Mucosa of descending colon (tissue), 3 donors: ENCODE measurements at regions not wholly inside any gene's neighbourhood (a gene's known extent, or its start where the extent isn't known, plus 50 kb on each side); places are given as distances from the start of the nearest gene placed in this dataset.
A peak's percentile ranks its signal among the peaks of the same experiment; 100 is the strongest.

Source experiments
- ATAC-seq: fragments of 200-7000 bp; cut with Tn5 transposase; one replicate; pipeline ENCODE4 v1.9.1; 2020; ENCODE audit warnings: mild to moderate bottlenecking, moderate library complexity
- DNase-seq, 3 donors: peaks; one replicate each; pipeline ENCODE4 v3.0.0-alpha.2; 2020
- H3K36me3 ChIP-seq: fragments of 200-600 bp; one replicate; pipeline ENCODE4 v1.8.0; 2021; ENCODE audit warnings: low read depth, mild to moderate bottlenecking
- H3K4me1 ChIP-seq: fragments of 200-600 bp; one replicate; pipeline ENCODE4 v1.8.0; 2021; ENCODE audit warnings: low read depth, mild to moderate bottlenecking
- H3K4me3 ChIP-seq: fragments of 200-600 bp; one replicate; pipeline ENCODE4 v1.8.0; 2021; ENCODE audit warnings: mild to moderate bottlenecking
- H3K9me3 ChIP-seq: fragments of 200-600 bp; one replicate; pipeline ENCODE4 v1.8.0; 2021; ENCODE audit warnings: mild to moderate bottlenecking
- intact Hi-C, 2 donors: fragments of 100-400 bp; cut with DNase I in 1 of 2; cut with micrococcal nuclease in 1 of 2; formaldehyde crosslinking; loops; one replicate each; pipeline versions ENCODE4 v1.11.0 to v1.11.1; 2022; cut with DNase I, micrococcal nuclease
- TF ChIP-seq, protein P1 (sequence below): fragments of 200-600 bp; IDR thresholded peaks from one replicate; pipeline ENCODE4 v1.8.0; 2022; ENCODE audit warnings: antibody characterized with exemption, mild to moderate bottlenecking
- donor health status: DM: no; HTN: no; CAD: no; lungs with moderate emphysema.
- donor health status: DM: no; HTN: no; CAD: no.
- donor health status: DM: no; HTN: yes; CAD: no.

DNA sequence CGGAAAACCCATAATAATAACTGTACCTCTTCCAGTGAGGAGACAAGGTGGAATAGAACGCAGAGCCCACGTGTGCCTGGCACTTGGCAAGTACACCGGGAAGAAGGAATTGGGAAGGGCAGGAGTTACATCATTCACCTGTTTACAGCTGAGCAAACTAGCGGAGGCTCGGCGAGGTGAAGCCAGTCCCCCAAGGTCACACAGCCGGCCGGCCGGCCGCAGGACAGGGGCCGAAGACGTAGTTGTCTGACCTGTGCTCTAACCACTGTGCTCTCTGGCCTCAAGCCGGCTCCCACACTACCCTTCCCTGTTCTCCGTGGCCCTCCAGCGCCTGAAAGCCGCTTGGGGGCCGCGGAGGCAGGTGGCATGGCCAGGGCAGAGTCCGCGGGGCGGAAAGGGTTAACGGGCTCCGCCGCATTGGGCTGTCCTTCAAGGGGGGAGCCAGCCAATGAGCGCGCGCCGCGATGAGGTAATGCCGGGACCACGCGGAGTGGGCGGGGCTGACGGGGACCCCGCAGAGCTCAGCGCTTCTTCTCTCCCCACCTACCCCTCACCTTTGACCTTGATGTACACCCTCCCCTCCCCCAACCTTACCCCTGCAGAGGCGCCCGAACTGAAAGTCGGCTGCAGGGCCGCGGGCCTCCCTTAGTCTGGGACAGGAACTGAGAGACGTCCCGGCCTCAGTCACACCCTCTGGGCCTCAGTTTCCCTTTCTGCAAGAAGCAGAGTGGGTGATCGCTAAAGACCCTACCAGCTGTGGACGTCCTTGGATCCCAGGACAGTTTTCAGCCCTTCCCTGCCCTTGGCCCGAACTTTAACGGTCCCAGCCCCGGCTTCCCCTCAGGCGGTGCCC is 125.1 kb downstream of the C9orf50 start:
- no peaks in the 10 kb centered on the region for H3K36me3 ChIP-seq
- peak; percentile 94 to 98 (median 97) for DNase-seq
- peaks cover 40% of the 10 kb centered on the region for H3K4me1 ChIP-seq
- no peaks in the 10 kb centered on the region for H3K9me3 ChIP-seq
- TF ChIP-seq, protein P1, sequence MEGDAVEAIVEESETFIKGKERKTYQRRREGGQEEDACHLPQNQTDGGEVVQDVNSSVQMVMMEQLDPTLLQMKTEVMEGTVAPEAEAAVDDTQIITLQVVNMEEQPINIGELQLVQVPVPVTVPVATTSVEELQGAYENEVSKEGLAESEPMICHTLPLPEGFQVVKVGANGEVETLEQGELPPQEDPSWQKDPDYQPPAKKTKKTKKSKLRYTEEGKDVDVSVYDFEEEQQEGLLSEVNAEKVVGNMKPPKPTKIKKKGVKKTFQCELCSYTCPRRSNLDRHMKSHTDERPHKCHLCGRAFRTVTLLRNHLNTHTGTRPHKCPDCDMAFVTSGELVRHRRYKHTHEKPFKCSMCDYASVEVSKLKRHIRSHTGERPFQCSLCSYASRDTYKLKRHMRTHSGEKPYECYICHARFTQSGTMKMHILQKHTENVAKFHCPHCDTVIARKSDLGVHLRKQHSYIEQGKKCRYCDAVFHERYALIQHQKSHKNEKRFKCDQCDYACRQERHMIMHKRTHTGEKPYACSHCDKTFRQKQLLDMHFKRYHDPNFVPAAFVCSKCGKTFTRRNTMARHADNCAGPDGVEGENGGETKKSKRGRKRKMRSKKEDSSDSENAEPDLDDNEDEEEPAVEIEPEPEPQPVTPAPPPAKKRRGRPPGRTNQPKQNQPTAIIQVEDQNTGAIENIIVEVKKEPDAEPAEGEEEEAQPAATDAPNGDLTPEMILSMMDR = no peak
- intact Hi-C loops = no loop called here
- peak overlapping the region; percentile 27 for H3K4me3 ChIP-seq
- peak; percentile 84 for ATAC-seq

DNA sequence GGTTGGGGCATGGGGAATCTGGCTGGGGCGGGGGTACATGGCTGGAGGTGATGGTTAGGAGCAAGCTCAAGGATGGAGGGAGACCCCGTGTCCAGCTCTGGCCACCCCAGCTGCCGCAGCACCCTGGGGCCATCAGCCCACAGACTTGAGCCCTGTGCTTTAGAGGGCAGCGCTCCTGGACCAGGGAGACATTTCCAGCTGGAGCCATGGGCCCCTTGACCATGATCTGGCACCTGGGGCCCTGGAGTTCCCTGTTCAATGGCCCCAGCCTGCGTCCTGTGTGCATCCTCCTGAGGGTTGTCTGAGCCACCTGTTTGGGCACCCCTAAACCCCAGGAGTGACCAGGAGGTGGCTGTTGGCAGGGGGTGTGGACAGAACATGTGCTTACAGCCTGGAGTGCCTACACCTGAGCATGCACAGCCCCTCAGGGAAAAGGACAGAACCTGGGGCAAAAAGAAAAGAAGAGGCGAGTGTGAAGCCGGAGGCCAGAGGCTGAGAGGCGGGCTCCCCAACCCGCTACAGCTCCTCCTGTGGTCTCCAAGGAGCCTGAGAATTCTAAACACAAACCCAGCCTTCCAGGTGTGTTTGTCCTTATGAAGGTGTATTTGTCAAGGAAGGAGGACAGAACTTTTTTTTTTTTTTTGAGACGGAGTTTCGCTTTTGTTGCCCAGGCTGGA is 126.7 kb downstream of the C9orf50 start:
- TF ChIP-seq, protein P1 = no peak
- ATAC-seq = peak; percentile 34
- Histone ChIP-seq H3K36me3 (no peaks in the 10 kb centered on the region), H3K4me1 (peaks cover 56% of the 10 kb centered on the region), H3K4me3 (peak overlapping the region; percentile 27), H3K9me3 (no peaks in the 10 kb centered on the region)
- peak; percentile 51 to 59 (median 51) for DNase-seq
- intact Hi-C loops = no loop called here

DNA sequence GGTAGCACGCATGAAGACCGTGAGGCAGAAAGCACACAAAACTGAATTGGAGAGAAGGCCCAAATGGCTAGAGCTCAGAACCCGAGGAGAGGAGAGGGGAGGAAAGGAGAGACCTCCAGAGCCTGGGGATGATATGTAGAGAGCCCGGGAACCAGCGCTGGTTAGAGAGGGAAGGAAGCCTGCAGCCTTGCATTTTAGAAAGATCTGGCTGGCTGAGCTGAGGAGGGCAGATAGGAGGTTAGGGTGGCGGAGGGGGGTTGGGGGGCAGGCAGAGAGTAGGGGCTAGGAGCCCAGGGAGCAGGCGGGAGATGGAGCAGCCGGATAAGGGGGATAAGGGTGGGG is 127.2 kb downstream of the C9orf50 start:
- Histone ChIP-seq H3K36me3 (no peaks in the 10 kb centered on the region), H3K4me1 (peaks cover 61% of the 10 kb centered on the region), H3K4me3 (no peak overlapping the region), H3K9me3 (no peaks in the 10 kb centered on the region)
- no peak for ATAC-seq
- DNase-seq = no peak
- TF ChIP-seq, protein P1 = no peak
- intact Hi-C loops = no loop called here

DNA sequence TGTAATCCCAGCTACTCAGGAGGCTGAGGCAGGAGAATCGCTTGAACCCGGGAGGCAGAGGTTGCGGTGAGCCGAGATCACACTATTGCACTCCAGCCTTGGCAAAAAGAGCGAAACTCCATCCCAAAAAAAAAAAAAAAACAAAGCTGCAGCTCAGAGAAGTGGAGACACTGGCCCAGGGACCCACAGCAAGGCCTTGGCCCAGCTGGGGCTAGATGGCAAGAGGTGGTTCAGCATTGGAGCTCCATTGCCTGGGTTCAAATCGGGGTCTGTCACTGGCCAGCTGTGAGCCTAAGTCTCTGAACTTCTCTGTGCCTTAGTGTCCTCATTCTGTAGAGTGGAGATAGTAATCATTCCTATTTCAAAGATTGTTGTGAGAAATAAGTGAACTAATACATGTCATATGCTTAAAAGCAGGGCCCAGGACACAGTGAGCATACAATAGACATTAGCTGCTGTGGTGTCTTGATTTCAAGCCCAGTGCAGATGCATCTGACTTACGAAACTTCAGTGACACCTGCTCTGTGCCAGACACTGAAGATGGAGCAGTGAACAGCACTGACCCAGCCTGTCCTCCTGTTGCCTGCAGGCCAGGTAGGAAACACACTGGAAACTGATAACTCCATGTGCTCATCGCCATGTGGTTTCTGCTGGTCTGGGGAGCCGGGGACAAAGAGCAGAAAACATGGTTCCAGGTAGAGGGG is 127.7 kb downstream of the C9orf50 start:
- ATAC-seq (no peak), DNase-seq (no peak)
- peaks cover 61% of the 10 kb centered on the region for H3K4me1 ChIP-seq
- no peak overlapping the region for H3K4me3 ChIP-seq
- TF ChIP-seq, protein P1 = no peak
- no peaks in the 10 kb centered on the region for H3K36me3 ChIP-seq
- intact Hi-C loops = no loop called here
- H3K9me3 ChIP-seq = no peaks in the 10 kb centered on the region

DNA sequence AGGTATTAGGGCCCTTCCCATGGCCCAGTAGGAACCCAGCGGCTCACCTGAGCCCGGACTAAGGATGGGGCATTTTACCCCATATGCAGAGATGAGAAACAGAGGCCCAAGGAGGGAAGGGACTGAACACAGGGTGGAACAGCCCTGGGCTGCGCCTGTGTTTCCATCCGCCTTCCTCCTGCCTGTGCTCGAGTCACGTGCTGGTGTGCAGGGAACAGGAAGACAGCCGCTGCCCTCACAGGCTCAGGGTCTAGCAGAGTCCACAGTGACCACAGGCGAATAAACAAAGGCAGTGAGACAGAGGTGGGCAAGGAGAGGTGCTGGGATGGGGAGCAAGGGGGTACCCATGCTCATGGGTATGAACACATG is 129.4 kb downstream of the C9orf50 start:
- Histone ChIP-seq H3K36me3 (no peaks in the 10 kb centered on the region), H3K4me3 (no peak overlapping the region), H3K4me1 (peaks cover 55% of the 10 kb centered on the region), H3K9me3 (no peaks in the 10 kb centered on the region)
- TF ChIP-seq, protein P1 = no peak
- intact Hi-C loops = no loop called here
- ATAC-seq = no peak
- peak; percentile 50 to 76 (median 68) for DNase-seq
